ENCODE measurements at regions not wholly inside any gene's neighbourhood (a gene's known extent, or its start where the extent isn't known, plus 50 kb on each side); places are given as distances from the start of the nearest gene placed in this dataset.

DNA sequence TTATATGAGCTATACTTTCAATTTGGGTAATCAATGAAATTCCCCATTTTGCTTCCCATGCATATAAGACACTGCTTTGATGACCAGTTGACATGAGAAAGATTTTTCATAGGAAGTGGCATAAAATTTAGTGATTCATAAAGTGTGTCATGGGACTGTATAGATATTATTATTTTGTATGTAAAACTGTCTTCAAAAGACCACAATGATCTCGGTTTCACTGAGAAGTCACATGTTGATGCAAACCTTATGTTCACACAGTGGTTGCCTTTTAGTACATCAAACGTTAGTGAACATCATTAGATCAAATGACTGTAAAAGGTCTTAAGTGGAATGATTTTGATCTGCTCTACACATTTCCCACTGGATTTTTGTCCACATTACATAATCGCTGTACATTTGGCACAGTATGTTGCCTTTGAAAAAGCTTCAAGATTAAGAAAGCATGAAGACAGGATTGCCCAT is 349.2 kb upstream of the MEF2C start:
- DNase-seq (ENCODE audit: low read depth in 2 of 2): no peak

DNA sequence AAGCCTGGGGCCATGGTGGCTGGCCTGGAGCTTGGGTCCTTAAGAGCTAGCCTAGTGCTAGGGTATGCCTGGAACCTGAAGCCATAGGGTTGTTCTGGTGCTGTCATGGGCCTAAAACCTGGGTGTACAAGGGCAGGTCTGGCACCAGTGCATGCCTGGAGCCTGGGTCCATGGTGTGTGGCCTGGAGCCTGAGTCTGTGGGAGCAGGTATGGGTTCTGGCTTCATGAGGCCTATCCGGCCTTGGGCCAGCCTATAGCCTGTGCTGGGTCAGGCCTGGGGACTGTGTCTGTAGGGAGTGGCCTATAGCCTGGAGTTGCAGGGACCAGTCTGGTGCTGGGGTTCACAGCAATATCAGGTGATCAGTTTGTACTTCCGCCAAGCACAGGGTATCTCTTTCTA is 347.2 kb upstream of the MEF2C start:
- DNase-seq (ENCODE audit: low read depth in 2 of 2): no peak

DNA sequence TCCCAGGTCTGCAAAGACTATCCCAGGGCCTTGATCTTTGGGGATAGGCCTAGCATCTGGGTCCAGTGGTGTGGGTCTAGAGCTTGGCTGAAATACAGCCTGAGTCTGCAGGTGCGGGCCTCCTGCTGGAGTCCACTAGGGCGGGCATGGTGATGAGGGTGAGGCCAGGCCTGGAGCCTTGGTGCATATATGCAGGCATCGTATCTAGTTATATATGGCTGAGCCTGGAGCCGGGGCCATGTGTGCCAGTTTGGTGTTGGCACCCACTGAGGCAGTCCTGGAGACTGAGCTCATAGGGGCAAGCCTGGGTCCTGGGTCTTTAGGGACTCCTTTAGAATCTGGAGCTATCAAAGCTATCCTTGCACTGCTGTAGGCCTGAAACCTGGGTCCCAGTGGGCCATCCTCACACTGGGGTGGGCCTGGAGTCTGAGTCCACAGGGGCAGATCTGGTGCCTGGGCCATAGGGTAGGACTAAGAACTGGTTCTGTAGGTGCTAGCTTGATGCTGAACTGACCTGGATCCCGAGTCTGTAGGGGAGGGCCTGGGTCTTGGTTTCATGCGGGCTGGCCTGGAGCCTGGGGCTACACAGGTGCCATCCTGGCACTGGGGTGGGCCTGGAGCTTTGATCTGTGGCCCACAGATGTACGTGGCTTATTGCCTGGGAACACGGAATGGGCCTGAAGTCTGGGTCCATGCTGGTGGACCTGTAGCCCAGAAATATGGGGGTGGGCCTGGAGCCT is 346.5 kb upstream of the MEF2C start:
- no peak for DNase-seq (ENCODE audit: low read depth in 2 of 2)

DNA sequence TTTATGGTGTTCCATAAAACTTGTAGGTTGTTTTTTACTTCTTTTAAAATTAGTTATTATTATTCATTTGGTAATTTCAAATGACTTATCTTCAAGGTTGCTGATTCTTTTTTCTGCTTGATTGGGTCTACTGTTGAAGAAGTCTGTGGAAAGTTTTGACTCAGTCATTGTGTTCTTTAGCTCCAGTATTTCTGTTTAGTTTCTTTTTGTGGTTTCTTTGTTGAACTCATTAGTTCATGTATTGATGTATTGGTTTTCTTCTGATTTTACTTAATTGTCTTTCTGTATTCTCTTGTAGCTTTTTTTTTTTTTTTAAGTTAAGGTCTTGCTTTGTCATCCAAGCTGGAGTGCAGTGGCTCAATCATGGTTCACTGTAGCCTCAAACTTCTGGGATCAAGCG is 345.4 kb upstream of the MEF2C start:
- DNase-seq (ENCODE audit: low read depth in 2 of 2): no peak

DNA sequence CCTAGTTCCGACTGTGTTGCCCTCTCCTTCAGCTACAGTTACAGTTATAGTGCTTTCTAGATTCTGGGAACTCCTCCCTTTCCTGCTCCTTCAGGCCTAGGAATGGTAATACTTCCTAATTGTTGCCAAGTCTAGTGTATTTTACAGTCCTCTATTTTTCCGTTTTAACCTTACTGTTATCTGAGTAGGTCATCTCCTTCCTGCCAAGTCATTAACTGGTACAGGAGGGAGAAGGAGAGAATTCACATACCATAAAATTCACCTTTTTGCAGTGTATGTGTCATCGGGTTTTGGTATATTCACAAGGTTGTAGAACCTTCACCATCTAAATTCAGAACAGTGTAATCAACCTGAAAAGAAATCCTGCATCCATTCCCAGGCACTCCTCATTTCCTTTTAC is 335.4 kb upstream of the MEF2C start:
- no peak for DNase-seq (ENCODE audit: low read depth in 2 of 2)

DNA sequence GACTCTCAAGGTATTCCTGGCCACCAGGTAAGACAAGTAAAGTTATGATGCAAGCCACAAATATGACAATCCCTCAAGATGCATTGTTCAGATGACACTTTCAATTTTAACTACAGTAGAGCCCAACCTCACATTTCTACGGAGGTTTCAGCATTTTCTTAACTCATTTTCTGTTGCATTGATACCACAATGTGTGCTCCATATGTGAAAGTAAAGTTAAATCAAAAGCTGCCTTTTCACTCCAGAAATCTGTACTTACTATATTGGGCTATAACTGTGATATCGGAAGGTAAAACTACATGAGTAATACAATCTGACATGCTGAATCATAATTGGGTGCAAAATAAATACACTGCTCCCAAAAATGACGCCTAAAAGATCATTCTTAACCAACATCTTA is 333.6 kb upstream of the MEF2C start:
- DNase-seq (ENCODE audit: low read depth in 2 of 2): no peak

DNA sequence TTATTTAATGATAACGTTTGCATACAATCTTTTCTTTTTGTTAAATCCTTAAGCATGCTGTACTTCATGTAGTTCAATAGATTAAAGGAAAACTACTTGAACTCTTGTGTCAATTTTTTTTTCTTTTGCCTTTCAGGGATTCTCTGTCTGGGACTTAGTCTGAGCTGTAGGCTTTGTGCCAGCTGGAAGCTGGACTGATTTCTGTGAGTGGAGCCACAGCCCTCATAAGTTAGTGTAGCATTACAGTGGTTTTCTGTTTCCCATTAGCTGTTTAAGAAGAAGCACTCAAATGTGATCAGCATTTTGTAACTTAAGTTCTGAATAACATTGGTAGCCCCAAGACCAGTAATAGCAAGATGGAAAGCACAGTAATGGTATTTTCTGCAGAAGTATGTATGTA is 330.6 kb upstream of the MEF2C start:
- no peak for DNase-seq (ENCODE audit: low read depth in 2 of 2)

DNA sequence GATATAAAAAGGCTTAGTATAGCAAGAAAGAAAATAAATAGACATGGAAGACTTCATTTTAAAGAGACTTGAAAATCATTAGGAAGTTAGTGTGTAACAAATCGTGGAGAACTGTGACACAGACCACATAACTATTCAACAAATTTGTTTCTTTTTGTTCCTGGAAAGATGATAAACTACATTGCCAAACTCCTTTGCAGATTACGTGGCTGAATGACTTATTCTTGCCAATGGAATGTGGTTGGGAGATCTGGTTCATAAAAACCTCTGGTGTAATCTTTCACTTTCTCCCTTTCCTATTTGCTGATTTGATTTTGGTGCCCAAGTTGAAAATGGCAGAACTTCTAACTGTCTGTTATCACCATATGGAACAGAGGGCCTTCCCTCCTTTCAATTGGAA is 328.9 kb upstream of the MEF2C start:
- DNase-seq (ENCODE audit: low read depth in 2 of 2): no peak

DNA sequence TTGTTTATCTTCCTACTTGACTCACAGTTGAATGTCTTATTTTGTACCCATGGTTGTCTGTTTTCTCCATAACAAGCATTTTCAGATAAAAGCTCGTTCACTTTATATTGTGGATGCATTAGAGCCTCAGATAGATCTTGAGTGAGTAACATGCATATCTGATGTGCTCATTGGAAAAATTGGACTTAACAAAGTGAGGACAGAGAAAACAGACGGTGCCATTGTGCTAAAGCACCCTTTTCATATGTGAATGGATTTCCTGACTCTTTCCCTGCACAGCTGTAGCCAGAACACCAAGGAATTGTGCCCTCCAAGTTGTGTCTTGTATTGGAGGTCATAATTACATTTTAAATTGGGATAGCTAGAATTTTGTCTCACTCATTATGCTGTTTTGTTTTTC is 325.8 kb upstream of the MEF2C start:
- no peak for DNase-seq (ENCODE audit: low read depth in 2 of 2)

DNA sequence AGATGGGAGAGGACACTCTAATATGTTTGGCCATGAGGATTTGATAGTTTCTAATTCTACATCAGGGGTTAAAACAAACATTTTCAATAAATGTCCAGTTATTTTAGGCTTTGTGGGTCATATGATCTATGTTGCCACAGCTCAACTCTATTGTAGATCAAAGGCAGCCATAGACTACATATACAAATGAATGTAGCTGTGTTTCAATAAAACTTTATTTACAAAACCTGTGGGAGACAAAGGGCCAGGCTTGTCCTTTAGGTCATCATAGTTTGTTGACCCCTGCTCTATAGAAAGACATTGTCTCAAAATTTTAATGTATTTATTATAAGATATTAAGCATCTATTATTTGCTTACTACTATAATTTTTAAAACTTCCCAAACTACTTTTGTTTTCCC is 325.4 kb upstream of the MEF2C start:
- DNase-seq (ENCODE audit: low read depth in 2 of 2): no peak

DNA sequence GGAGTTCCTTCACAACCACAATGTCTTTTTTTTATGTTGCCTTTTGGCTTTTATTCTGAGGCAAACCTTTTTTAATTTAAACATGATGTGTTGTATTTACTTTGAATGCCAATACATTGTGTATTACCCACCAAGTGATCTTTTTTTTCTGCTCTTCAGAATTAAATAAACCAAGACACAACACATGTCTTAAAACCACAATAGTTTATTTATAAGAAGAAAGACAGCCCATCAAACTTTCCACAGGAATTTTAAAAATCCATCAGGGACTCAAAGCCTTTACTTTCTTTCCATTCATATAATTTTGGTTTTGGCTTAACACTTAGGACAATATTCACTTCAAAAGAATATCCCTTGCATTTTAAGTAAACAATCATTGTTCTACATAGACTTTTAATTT is 321.8 kb upstream of the MEF2C start:
- DNase-seq (ENCODE audit: low read depth in 2 of 2): no peak

DNA sequence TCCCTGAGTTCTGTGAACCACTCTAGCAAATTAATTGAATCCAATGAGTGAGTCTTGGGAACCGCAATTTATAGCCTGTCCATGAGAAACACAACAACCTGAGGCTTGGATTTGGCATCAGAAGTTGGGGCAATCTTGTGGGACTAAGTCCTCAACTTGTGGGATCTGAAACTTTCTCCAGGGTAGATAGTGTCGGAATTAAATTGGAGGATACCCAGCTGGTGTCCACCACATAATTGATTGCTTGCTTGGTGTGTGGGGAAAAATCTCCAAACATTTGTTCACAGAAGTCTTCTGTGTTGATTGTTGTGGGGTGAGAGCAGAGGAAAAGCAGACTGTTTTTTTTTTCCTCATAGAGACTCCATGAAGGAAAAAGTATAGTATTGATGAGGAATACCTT is 320.6 kb upstream of the MEF2C start:
- DNase-seq (ENCODE audit: low read depth in 2 of 2): no peak

DNA sequence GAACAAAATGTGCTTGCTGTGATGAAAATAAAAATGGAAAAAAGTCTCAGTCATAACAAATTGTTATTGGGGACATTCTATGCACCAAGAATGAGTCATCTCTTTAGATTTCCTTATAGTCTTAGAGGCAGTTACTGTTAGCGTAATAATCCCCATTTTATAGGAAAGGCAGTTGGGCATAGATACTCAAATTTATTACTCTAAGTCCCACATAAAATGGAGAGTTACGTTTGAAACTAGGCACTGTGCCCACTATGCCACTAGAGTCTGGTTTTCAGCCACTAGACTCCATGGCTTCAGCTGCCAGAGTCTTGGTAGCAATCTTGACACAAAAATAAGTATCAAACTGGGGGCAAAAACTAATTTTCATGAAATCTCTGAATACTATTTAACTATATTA is 317.9 kb upstream of the MEF2C start:
- DNase-seq (ENCODE audit: low read depth in 2 of 2): no peak

DNA sequence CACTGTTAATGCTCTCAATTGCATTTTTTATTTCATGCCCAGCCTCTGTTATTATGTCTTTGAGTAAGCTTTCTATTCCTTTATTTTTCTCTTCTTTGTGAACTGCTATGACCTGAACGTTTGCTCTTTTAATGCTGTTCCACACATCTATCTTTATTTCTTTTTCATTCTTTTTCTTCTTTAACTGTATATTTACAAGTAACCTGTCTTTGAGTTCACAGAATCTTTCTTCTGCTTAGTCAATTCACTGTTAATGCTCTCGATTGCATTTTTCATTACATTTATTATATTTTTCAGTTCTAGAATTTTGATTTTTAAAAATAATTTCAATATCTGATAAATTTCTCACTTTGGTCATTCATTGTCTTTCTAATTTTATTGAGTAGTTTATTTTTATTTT is 316.3 kb upstream of the MEF2C start:
- no peak for DNase-seq (ENCODE audit: low read depth in 2 of 2)

DNA sequence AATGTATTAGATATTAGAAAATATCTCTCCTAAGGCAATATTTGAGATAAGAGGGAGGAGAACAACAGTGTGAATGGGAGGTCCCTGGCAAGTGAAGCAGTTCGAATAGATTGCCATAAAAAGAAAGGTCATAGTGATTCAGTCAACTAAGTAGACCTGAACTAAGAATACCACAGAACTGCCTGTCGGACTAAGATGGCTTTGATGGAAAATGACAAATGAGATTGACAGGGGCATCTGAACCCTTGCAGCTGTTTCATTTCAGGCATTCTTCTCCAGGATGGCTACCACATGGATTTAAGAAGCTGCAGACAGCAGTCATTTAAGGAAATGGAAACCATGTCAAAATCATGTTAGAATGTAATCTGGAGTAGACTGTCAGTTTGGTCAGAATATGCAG is 308.4 kb upstream of the MEF2C start:
- no peak for DNase-seq (ENCODE audit: low read depth in 2 of 2)

DNA sequence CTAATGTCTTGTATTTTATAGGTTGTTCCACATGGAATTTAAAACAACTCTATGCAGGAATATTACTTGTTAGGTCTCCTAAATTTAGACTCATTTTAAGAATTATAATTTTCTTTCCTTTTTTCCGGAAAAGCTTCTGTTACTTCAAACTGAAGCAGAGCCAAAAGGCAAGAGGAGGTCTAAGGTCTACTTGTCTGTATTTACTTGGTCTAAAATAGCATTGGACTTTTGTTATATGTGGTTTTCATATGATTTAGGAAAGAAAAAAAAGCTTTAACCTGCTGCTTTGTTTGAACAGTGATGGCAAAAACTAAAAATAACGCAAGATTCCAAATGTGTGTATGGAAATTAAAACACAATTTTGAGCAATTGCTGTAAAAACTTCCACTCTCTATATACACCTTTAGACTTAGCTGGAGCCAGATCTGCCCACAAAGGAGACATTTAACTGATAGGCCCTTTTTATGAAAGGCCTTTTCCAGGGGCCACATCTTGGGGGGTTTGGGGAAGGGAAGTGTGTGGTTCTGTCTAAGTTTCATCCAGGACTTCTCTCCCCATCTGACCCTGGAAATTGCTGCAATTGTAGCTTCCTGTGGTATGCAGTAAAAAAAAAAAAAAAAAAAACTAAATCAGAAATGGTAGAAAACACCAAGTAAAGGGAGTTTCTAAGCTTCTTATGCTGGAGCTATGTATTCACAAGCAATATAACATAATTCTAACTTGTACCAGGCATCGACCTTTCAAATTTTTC is 307.7 kb upstream of the MEF2C start:
- no peak for DNase-seq (ENCODE audit: low read depth in 2 of 2)

DNA sequence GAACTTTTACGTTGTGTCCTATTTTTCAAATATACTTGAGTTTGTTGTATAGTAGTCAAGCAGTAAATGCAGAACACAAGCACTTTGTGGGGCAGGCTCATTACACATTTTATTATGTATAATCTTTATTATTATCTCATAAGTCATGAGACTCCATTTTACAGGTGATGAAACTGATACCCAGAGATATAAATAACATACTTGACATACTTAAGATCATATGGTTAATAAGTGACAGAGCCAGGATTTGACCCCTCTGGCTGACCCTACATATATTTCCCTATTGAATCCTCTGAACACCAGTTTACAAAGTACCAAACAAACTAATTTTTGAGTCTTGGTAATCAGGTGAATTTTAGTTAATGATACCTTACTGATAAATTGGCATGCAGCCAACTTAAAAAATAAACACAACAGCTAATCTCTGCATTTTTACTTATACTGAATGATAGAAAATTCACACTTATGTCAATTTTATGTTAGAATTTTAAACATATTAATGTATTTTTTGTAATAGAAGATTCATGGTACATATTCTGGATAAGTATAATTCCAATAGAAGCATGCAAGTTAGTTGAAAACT is 305.0 kb upstream of the MEF2C start:
- no peak for DNase-seq (ENCODE audit: low read depth in 2 of 2)

DNA sequence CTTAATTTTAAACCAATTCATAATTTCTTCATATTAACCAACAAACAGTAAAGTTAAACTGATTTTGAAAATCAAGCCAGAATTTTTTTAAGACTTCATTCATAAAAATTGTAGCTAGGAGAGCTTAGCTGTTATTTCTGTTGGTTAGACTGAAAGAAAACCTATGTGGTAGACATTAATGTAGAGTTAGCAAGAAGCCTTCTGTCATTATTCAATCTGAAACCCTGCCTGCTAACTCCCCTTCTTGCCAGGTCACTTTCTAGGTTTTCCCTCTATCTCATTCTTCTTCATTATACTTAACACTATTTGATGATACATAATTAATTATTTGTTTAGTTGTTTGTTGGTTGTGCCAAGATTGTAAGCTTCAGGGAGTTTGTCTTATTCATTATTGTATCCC is 304.3 kb upstream of the MEF2C start:
- no peak for DNase-seq (ENCODE audit: low read depth in 2 of 2)

DNA sequence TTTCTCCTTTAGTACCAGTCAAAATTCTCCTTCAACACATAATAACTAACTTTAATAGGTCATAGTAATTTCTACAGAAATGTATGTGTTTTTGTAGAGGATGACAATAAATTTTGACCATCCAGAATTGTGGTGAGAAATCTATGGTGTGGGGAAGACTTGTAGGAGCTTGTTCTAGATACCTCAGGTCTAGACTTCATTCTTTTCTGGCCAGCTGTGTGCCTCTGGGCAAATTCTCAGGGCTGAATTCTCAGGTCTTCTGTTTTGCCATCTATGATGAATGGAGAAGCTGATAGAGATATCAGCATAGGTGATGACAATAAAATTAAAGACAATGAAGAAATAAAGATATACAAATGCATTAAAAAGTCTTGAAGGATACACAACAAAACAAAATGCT is 298.6 kb upstream of the MEF2C start:
- DNase-seq (ENCODE audit: low read depth in 2 of 2): no peak

DNA sequence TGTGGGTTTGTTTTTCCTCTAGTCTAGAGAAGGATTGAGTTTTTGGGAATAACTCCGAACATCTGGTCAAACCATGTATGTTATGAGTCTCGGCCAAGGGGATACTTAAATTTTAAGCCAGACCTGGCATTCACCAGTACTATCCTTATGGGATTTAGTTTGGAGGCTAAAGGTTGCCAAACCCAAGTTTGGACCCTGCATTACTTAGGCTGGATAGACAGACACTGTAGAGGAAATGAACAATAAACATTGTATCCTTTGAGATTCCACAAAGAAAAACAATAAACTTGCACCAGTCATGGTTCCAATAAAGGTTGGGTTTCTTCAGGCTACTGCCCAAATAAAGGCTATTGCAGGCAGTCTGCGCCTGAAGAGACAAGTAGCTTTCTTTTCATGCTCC is 296.7 kb upstream of the MEF2C start:
- DNase-seq (ENCODE audit: low read depth in 2 of 2): no peak

DNA sequence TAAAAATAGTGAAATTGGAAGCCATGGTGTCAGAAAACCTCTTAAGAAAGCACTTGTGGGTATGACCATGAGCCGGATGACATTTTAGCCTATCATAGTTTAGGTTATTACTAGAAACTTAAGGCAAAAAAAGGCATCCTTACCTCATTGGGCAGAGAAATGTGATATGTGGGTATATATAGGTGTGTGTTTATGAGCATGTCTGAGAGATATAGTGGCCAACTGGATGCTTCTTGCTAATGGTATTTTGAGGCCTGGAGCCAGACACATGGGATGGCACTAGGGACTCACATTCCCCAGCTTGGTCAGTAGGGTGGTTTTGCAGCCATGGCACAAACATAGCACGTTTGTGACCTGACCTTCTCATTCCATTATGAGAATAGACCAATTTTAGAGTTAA is 295.6 kb upstream of the MEF2C start:
- no peak for DNase-seq (ENCODE audit: low read depth in 2 of 2)

DNA sequence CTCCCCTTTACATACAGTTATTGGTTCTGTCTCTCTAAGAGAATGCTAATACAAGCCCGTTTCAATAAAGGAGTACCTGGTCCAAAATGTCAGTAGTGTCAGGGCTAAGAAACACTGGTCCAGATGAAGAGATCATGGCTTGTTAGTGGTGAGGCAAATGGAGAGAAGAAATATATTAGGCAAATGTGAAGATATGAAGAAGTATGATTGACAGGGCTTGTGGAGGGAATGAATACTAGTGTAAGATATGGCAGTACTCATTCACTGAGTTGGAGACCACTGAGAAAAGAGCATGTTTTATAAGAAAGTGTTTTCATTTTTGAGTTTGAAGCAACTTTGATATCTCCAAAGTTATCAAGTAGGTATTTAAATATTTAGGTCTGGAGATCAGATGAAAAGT is 290.5 kb upstream of the MEF2C start:
- DNase-seq (ENCODE audit: low read depth in 2 of 2): no peak

DNA sequence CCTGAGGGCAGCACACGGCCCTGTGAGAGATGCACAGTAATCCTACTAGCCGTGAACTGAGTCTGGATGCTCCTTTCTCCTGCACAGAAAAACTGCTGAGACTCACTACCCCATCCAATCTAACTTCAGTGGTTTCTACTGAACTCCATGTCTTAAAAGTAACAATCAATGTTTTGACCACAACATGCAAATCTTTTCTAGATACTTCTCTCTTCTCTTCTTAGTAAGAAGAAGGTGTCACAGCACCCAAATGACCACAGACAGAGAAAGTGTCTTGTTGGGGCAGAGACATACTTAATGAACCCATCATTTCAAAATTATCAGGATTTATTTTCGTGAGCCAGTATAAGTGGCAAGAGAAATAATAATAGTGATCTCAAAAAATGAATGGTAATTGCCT is 285.8 kb upstream of the MEF2C start:
- DNase-seq (ENCODE audit: low read depth in 2 of 2): no peak

Measured in lung microvascular endothelial cell (primary cell).